Hematopoietic multipotent progenitor cell treated with erythropoietin and hydrocortisone succinate and interleukin-3 and kit ligand, for 15 days (in vitro differentiated cells): ENCODE measurements at regions not wholly inside any gene's neighbourhood (a gene's known extent, or its start where the extent isn't known, plus 50 kb on each side); places are given as distances from the start of the nearest gene placed in this dataset.

Source experiments
- DNase-seq: peaks from one replicate; pipeline ENCODE4 v3.0.0-alpha.2; 2015; ENCODE audit warnings: low spot score

DNA sequence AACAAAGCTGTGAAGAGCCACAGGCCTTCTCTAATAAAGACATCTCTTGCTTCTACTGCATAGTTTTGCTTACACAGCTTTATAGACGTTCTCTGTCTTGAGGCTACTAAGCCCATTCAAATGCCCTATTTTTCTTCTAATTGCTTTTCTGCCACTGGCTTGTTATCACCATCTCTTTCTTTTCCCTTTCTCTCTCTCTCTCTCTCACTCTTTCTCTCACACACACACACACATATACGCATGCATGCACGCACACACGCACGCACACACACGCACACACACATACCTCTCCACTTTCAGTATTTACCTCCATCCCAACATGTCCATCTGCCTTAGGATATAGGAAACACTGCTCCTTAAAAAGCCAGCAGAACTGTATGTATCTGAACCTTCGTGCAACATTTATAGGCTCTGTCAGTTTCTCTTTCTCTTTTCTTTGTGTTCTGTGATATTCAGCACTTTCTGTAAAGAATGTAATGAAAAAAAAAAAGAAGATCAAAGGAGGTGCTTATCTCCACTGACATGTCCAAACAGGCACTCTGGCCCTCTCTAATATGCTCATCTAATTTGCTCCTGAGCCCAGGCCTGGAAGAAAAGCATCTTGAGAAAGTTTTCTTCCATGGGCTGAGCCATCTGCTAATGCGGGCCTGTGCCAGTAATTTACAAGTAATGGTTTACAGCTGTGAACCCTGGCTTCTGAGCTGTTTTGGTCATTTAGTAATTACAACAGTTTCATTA lies 1046.7 kb upstream of the MAP3K7 start:
- no peak for DNase-seq

DNA sequence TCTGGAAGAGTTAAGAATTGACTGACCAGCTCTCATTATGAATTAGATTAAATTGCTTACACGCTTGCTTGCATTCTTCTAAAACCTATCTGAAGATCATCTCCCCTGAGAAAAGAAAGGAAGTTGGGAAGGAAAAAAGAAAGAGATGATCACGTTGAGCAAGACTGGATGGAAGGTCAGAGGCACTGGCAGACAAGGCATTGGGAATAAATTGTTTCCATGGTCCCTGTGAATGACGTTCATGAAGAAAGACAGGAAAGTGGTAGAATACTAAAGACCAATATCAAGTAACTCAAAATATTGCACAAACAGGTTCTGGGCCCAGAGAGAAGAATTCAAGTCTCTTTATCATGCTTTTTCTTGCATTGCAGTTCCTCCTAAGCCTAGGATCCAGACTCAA lies 1045.4 kb upstream of the MAP3K7 start:
- DNase-seq, result no peak

DNA sequence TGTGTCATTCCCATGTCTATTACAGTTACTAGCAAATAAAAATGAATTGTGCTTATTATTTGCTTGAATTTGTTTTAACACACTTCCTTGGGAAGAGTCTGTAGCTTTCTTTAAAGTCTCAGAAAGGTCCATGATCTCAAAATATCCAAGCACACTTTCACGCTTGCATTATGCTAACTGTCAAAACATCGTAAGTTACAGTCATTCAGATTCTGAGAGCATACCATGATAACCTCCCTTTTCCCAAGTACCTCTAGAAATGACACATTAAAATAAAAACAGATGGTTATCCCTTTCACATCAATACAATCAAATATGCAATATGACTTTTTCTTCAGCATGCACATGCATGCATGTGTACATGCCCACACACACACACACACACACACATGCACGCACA lies 1044.4 kb upstream of the MAP3K7 start:
- no peak for DNase-seq

DNA sequence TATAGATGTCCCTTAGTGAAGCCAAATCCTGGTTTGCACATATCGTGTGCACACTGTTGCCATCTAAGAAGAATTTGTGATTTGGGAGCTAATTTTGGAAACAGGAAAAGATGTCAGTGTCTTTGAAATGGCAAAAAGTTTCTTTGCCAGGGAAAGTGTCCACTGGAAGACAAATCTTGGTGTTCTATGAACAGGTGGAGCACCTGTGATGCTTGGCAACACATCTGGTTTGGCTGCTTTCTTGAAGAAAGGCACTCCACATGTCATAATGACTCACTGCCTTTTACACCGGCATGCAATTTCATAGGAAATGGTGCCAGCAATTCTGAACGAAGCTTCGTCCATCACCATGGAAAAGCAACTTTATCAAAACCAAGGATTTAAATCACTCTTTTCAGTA lies 1040.0 kb upstream of the MAP3K7 start:
- no peak for DNase-seq

DNA sequence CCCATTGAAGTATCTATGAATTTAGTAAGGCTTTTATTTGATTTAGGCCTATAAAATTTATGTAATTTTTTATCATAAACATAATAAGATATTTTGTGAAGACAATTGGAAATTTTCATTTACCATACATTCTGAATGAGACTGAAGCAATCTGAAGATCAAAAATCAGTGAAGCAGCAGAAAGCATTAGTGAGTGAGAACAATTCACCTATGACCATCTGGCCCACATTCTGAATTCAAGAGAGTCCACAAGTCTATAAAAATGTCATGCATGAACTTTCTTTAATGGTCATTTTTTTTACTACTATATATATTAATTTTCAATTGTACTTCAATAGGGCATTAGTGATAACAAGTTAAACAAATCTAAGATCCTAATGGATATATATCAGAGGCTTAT lies 1026.6 kb upstream of the MAP3K7 start:
- DNase-seq, result no peak

DNA sequence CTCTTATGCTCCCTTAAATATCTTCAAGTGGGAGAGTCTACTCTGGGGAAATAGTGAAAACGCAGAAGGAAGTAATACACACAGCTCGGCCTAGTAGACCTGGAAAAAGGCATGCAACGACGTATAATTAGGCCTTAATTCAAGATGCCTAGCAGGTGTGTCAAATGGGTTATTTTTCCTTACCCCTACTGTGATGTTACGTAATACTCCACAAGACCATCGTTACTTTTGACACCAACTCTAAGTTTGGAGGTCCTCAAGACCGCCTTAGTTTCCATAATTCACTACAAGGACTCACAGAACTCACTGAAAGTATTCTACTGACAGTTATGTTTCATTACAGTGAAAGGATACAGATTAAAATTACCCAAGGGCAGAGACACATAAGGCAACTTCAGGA lies 1024.3 kb upstream of the MAP3K7 start:
- DNase-seq, result no peak

DNA sequence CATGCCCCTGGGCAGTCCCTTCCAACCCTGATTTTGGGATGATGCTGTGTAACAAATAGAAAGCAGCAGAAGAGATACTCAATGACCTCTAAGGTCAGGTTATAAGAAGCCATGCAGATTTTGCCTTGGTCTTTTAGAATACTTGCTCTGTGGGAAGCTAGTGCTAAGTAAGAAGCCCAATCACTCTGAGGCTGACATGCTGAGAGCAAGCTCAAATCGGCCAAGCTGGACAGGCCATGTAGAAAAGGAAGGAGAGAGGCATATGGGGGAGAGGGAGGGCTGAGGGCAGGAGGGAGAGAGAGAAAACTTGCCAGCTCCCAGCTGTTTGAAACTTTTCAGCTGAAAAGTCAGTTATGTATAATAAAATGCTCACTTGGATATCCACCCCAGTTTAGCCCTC lies 1021.6 kb upstream of the MAP3K7 start:
- no peak for DNase-seq

DNA sequence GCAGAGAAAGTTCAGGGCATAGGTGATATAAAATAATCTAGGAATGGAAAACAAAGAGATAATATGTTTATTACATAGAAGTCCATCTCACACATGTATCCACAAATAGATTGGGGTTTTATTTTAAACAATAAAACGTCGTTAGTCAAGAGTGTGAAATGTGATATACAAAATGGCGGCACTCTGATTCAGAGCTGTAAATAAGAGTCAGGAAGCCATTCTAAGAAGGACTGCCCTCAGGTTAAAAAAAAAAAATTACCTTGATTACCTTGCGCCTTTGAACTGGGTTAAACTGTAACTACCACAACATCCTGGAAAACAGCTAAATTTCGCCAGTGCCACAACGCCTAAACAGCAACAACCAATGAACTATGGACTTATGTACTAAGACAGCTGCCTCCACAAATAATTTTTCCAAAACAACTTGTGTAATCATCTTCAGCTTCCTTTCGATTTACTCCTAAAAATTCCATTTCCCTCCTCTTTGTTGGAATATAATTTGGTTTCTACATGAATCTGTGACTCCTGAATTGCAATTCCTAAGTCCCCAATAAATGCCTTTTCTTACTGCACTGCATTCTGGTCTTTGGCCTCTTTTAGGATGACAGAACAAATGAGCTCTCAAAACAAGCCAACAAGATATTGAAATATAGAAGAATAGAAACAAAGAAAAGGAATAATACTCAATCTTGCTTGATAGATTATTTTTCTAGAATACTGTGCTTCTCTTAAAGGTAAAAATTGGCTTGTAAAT lies 1019.5 kb upstream of the MAP3K7 start:
- no peak for DNase-seq

DNA sequence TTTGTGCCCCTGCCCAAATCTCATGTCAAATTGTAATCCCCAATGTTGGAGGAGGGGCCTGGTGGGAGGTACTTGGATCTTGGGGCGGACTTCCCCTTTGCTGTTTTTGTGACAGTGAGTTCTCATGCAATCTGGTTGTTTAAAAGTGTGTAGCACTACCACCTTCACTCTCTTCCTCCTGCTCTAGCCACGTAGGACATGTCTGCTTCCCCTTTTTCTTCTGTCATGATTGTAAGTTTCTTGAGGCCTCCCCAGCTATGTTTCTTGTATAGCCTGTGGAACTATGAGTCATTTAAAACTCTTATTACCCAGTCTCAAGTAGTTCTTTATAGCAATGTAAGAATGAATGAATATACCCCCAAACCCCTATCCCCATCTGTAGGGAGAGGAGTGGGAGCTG lies 1013.7 kb upstream of the MAP3K7 start:
- DNase-seq, result no peak

DNA sequence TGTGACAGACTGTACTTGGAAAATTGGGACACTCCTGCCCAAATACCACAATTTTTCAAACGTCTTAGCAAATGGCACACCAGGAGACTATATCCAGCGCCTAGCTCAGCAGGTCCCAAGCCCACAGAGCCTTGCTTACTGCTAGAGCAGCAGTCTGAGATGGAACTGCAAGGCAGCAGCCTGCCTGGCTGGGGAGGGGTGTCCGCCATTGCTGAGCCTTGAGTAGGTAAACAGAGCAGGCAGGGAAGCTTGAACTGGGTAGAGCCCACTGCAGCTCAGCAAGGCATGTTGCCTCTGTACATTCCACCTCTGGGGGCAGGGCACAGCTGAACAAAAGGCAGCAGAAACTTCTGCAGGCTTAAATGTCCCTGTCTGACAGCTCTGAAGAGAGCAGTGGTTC lies 1003.3 kb upstream of the MAP3K7 start:
- no peak for DNase-seq

DNA sequence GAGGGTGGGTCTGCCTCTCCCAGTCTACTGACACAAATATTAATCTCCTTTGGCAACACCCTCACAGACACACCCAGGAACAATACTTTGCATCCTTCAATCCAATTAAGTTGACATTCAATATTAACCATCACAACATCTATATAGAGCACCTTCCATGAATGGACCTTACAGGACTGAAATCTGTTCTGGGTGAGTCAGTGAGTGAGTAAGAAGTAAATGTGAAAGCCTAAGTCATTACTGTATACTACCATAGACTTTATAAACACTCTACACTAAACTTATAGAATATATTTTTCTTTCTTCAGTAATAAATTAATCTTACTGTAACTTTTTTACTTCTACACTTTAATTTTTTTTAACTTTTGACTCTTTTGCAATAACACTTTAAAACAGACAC lies 993.8 kb upstream of the MAP3K7 start:
- DNase-seq, result no peak

DNA sequence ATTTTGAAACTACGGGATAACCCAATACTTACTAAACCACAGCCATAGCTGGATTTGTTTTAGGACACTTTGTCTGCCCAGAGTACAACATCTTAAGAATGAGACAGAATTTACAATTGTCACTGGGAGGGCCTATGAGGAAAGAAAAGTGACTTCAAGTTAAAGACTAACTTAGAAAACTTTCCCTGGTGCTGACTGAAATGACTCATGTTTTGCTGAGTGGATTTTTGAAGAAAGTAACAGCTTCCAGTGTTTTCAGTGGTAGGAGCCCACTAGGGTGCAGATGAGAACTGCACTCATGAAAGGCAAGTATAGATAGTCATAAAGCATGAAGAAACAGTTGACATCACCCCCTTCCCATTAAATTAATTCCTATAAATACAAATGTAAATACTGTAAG lies 988.2 kb upstream of the MAP3K7 start:
- DNase-seq, result no peak

DNA sequence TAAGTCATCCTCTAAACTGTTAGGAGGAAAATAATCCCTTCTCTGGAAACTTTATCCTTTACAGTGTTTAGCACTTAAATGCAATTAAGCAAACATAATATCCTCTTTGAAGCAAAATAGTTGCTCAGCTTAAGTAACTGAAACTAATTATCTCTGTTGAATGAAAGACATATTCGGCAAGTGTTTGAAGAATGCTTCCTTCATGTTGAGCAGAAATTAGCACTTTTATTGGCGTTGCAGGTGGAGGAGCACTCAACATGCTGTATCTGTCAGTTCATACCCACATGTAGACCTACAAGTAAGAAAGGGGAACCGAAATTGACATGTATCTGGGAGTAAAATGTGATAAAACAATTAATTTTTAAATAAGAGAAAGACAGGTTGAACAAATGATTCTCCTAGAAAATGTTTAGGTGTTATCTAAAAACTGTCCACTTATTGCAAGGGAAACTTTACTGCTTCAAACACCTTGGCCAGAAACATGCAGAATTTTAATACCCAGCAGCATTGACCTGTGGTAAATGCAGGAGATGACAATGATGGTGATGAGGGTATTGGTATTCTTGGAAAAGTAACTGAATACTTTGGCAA lies 987.0 kb upstream of the MAP3K7 start:
- no peak for DNase-seq

DNA sequence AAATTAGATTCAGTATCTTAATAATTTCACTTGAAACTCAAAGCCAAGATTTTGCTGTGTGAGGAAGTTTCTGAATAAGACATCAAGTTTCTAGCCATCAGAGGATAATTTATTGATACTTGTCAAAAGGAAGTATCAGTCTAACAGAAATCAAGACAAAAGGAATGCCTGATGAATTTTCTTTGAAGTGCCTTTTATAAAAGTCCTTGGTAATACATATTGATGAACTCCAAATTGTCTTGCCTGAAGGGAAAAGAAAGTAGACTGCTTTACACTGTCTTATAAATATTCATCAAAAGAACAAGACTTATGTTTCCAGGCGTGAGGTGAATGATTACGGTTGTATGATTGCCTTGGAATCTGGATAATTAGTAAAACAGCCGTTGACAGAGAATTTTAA lies 986.0 kb upstream of the MAP3K7 start:
- no peak for DNase-seq

DNA sequence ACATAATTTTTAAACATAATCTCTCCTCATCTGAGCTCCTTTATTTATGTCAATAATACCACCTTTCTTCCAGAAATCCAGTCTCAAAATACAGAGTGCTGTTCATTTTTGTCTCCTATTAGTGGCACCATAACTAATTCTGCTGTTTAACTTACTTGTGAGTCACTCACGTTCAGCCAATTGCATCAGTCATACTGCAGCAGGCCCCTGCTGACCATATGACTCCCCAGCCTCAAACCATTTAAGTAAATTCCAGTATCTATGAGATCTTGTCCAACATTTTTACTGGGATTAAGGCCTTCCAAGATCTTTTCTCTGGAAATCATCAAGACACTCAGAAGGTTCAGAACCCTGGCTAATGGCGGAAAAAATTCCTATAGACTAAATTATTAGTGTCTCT lies 982.2 kb upstream of the MAP3K7 start:
- DNase-seq, result no peak

DNA sequence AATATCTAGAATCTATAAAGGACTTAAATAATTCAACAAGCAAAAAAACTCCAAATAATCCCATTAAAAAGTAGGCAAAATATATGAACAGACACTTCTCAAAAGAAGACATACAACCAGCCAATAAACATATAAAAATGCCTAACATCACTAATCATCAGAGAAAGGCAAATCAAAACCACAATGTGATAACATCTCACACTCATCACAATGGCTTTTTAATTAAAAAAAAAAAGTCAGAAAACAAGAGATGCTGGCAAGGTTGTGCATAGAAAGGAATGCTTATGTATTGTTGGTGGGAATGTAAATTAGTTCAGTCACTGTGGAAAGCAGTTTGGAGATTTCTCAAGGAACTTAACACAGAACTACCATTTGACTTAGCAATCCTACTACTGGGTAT lies 979.6 kb upstream of the MAP3K7 start:
- no peak for DNase-seq

DNA sequence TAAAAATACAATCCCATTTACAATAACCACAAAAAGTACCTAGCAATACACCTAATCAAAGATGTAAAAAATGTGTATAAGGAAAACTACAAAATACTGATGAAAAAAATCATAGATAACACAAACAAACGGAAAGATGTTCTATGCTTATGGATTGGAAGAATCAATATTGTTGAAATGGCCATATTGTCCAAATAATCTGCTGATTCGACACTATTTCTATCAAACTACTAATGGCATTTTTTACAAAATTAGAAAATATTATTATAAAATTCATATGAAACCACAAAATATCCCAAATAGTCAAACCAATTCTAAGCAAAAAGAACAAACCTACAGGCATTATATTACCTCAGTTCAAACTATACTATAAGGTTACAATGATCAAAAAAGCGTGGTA lies 978.3 kb upstream of the MAP3K7 start:
- DNase-seq, result no peak

DNA sequence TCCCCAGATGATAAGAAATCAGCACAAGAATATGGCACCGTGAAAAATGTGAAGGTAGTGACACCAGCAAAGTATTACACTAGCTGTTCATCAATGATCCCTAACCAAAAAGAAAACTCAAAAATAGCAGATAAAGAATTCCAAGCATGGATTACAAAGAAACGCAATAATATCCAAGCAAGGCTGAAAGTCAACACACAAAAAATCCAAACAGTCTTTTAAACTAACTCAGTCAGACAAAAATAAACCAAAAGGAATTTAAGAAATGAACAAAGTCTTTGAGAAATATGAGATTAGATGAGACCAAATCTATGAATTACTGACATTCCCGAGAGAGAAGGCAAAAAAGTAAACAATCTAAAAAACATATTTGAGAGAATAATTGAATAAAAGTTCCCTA lies 976.1 kb upstream of the MAP3K7 start:
- DNase-seq, result no peak

DNA sequence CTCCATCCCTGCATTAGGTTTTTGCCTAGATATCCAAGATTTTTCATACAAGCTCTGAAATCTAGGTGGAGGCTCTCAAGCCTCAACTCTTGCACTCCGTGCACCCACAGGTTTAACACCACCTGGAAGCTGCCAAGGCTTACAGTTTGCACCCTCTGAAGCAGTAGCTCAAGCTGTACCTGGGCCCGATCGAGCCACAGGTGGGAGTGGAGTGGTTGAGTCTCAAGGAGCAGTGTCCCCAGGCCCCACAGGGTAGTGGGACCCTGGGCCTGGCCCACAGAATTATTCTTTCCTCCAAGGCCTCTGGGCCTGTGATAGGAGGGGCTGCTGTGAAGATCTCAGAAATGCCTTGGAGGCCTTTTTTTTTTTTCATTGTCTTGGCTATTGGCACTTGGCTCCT lies 973.5 kb upstream of the MAP3K7 start:
- DNase-seq, result no peak

DNA sequence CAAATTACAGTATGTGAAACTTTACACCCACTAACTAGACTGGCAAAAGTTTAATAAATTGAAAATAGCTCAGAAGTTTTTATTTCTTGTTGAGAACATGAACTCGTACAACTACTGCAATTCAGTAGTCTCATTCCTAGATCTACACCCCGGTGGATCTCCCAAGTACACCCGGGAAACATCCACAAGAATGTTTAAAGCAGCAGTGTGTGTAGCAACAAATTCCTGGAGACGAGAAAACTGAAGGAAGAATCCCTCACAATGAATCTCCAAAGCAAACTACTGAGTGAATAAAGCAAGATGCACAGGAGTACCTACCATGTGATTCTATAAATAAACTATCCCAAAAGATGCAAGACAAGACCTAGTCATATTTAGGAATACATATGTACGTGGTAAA lies 954.0 kb upstream of the MAP3K7 start:
- DNase-seq, result no peak

DNA sequence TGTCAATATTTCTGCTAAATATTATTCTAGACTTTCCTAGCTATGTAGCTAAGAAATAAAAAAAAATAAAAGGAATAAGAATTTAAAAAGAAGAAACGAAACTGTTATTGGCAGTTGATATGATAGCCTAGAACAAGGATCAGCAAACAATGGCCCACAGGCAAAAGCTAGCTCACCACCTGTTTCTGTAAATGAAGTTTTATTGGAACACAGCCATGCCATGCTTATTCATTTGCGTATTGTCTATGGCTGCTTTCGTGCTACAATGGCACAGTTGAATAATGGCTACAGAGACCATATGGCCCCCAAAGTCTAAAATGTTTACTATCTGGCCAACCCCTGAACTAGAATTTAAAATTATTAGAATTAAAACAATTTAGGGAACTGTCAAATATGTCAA lies 952.6 kb upstream of the MAP3K7 start:
- DNase-seq, result no peak

DNA sequence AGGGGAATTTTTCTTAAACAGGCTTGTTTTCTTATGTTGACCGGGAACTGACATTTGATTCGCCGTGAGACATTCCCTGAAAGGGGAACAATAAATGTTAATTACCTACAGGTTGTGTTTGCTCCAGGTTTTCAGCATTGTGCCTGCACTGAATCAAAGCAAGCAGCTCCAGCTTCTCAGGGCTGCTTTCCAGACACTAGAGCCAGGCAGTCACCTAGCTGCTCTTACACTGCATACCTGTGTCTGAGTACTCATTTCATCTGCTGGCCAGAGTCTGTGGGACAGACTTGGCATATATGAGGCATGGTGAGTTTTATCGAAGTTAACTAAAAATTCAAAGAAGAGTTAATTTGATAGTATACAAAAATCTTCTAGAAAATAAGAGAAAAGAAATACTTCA lies 951.8 kb upstream of the MAP3K7 start:
- DNase-seq, result no peak

DNA sequence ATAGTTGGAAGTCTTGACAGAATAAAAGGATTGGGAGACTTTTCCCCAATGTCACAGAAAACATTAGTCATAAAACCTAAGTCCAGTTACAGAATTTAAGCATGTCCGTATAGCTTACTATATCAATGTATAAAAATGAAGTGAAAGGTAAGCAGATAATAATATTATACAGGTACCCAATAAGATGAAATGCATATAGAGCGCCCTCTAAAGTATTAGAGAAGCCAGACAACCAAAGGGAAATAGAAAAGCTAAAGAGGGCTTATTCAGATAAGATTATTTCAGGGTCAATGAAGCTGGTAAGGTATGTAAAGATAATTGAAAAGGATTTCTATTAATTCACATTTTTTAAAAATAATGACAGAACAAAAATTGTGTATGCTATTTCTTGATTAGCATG lies 947.7 kb upstream of the MAP3K7 start:
- DNase-seq, result no peak

DNA sequence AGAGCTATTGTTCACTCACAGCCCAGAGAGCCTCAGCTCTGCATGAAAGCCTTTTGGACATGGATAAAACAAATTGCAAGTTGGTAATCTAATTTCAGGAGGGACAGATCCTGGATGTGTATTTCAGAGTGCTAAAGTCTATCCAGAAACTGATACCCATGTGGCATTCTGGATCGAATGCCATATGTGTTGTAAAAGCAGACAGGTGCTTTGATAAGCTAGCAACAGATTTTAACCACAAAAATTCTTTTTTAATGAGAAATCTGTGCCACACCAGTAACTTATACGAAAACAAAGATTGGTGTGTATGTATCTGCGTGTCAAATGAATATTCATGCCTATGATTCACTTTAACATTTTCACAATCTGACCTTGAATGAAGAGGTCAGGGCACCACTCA lies 936.6 kb upstream of the MAP3K7 start:
- no peak for DNase-seq
